Fibroblast of pulmonary artery (primary cell): ENCODE measurements at regions not wholly inside any gene's neighbourhood (a gene's known extent, or its start where the extent isn't known, plus 50 kb on each side); places are given as distances from the start of the nearest gene placed in this dataset.

Experiments used
- DNase-seq: peaks from one replicate; pipeline ENCODE4 v3.0.0-alpha.2; 2010; ENCODE audit warnings: low read depth
- H3K4me3 ChIP-seq: replicated peaks from 2 replicates; pipeline ENCODE4 v1.5.1; 2011; ENCODE audit warnings: low read depth, mild to moderate bottlenecking, control low read depth, low read length, moderate library complexity
- CTCF ChIP-seq: IDR thresholded peaks from 2 replicates; pipeline ENCODE4 v1.5.1; 2011; ENCODE audit warnings: mild to moderate bottlenecking, control low read depth, low read length, inconsistent platforms; ENCODE audit errors: missing control alignments

GRCh38 chr13:74816737-74817136 lies 665.2 kb downstream of the TBC1D4 start:
- no peak overlapping the region for H3K4me3 ChIP-seq
- no peak for DNase-seq
- TF ChIP-seq CTCF, result no peak

GRCh38 chr13:74796157-74796556 lies 662.0 kb upstream of the KLF12 start:
- TF ChIP-seq CTCF, result no peak
- no peak overlapping the region for H3K4me3 ChIP-seq
- no peak for DNase-seq

GRCh38 chr13:74795526-74795925 lies 661.3 kb upstream of the KLF12 start:
- no peak for DNase-seq
- no peak for TF ChIP-seq CTCF
- no peak overlapping the region for H3K4me3 ChIP-seq

- TF ChIP-seq CTCF, result no peak
These were observed 660.4 kb upstream of the KLF12 start for GRCh38 chr13:74794582-74794981.

GRCh38 chr13:74794147-74794546 lies 659.9 kb upstream of the KLF12 start:
- DNase-seq, result no peak
- H3K4me3 ChIP-seq, result no peak overlapping the region
- no peak for TF ChIP-seq CTCF

More at GRCh38 chr13:74794582-74794981, 660.4 kb upstream of the KLF12 start:
- no peak for DNase-seq
- no peak overlapping the region for H3K4me3 ChIP-seq

GRCh38 chr13:74784959-74785358 lies 650.8 kb upstream of the KLF12 start:
- DNase-seq, result no peak
- TF ChIP-seq CTCF, result no peak
- no peak overlapping the region for H3K4me3 ChIP-seq

- no peak for DNase-seq
- TF ChIP-seq CTCF, result no peak
- no peak overlapping the region for H3K4me3 ChIP-seq
These were observed 644.7 kb upstream of the KLF12 start for GRCh38 chr13:74778946-74779345.
